SK-N-MC (cell line): ENCODE measurements at regions not wholly inside any gene's neighbourhood (a gene's known extent, or its start where the extent isn't known, plus 50 kb on each side); places are given as distances from the start of the nearest gene placed in this dataset.

Experiments
- EZH2 ChIP-seq: fragments of 200-600 bp; sonication (generic); IDR thresholded peaks from one replicate; pipeline ENCODE4 v1.6.1; 2017; ENCODE audit warnings: antibody characterized with exemption
- POLR2AphosphoS5 ChIP-seq: IDR thresholded peaks from 2 replicates; pipeline ENCODE4 v1.6.1; 2012; ENCODE audit warnings: mild to moderate bottlenecking, low read depth, low read length, borderline replicate concordance

DNA sequence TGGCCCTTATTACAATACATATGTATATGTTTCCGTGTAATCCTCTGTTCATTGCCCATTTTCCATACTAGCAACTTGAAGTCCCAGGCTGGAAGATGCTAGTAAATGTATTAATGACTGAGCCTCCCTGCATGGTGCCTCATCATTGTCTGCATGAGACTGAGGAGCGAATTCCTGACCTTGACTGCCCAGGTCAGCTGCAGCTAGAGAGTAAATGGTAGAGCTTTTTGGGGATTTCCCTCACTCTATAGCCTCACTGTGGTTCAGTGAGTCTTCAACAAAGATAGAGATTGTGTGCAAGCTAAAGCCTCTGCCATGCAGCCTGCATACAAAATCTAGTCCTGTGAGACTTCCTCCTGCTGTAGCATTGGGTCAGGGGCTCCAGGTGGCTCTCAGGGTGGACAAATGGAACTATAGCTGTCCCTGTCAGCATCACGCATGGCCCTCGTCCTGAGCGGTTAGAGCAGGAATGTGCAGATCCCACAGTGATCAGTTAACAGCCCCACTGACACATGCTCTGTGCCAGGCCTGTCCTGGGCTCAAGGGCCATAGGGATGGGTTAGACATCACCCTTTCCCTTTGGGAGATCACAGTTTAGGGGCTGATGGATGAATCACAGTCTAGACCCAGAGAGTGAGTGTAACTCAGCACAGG, 741.7 kb downstream of the MATN1 start:
- TF ChIP-seq EZH2: no peak
- TF ChIP-seq POLR2AphosphoS5: no peak
